CD4-positive, alpha-beta T cell treated with Interleukin-21 for 1 hour (primary cell): ENCODE measurements at regions not wholly inside any gene's neighbourhood (a gene's known extent, or its start where the extent isn't known, plus 50 kb on each side); places are given as distances from the start of the nearest gene placed in this dataset.
A peak's percentile ranks its signal among the peaks of the same experiment; 100 is the strongest.
"Not testable (repeated sequence)": the region's sequence is repeated elsewhere in the genome, so short reads cannot be mapped to it uniquely, and the experiment has no call there.

Experiments
- DNase-seq: peaks from one replicate; pipeline ENCODE4 v3.0.0-alpha.2; 2020

GRCh38 chr13:24997367-24997967 is 98.5 kb upstream of the PABPC3 start:
- DNase-seq, result peak; percentile 42

GRCh38 chr13:24998433-24998832 is 97.5 kb upstream of the PABPC3 start:
- no peak for DNase-seq

- no peak for DNase-seq
These were observed 94.3 kb upstream of the PABPC3 start for GRCh38 chr13:25001476-25002206.

- DNase-seq, result not testable (repeated sequence)
These were observed 93.6 kb upstream of the PABPC3 start for GRCh38 chr13:25002311-25002710.

- not testable (repeated sequence) for DNase-seq
These were observed 91.4 kb upstream of the PABPC3 start for GRCh38 chr13:25004489-25004888.

GRCh38 chr13:25005050-25005497 is 90.9 kb upstream of the PABPC3 start:
- DNase-seq, result not testable (repeated sequence)

- not testable (repeated sequence) for DNase-seq
These were observed 88.5 kb upstream of the PABPC3 start for GRCh38 chr13:25007389-25007788.

- DNase-seq, result not testable (repeated sequence)
These were observed 81.5 kb upstream of the PABPC3 start for GRCh38 chr13:25014398-25014973.

- not testable (repeated sequence) for DNase-seq
These were observed 78.8 kb upstream of the PABPC3 start for GRCh38 chr13:25017176-25017575.

- DNase-seq, result not testable (repeated sequence)
These were observed 77.9 kb upstream of the PABPC3 start for GRCh38 chr13:25017808-25018728.

- no peak for DNase-seq
These were observed 77.2 kb upstream of the PABPC3 start for GRCh38 chr13:25018729-25019115.

GRCh38 chr13:25019741-25020140 is 76.2 kb upstream of the PABPC3 start:
- DNase-seq, result not testable (repeated sequence)

GRCh38 chr13:25024175-25024574 is 71.8 kb upstream of the PABPC3 start:
- DNase-seq, result no peak

- DNase-seq, result no peak
These were observed 63.8 kb upstream of the PABPC3 start for GRCh38 chr13:25032160-25032559.

- no peak for DNase-seq
These were observed 61.8 kb upstream of the PABPC3 start for GRCh38 chr13:25034173-25034572.

GRCh38 chr13:25037057-25037813 is 58.7 kb upstream of the PABPC3 start:
- DNase-seq, result peak; percentile 44

- DNase-seq, result no peak
These were observed 53.6 kb upstream of the PABPC3 start for GRCh38 chr13:25042151-25042865.

- no peak for DNase-seq
These were observed 51.9 kb upstream of the PABPC3 start for GRCh38 chr13:25044071-25044470.
